ENCODE measurements at regions not wholly inside any gene's neighbourhood (a gene's known extent, or its start where the extent isn't known, plus 50 kb on each side); places are given as distances from the start of the nearest gene placed in this dataset.

DNA sequence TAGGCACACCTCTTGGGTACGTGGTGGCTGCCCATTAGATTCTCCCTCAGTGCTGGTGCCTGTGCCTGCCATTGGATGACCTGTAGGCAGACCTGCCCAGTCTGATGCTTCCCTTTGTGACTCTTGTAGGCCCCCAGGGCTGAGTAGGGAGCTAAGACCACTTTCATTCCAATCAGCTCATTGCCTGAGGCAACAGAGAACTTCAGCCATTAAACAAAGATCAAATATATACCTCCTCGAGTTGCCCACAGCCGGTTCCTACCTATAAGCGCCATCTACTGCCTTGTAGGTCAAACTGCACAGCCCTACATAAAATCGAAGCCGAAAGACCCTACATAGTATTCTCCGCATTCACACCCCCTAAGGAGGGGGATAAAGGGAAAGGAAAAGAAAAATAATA lies 184.6 kb downstream of the ETAA1 start (continued):
- TF ChIP-seq, protein P1, sequence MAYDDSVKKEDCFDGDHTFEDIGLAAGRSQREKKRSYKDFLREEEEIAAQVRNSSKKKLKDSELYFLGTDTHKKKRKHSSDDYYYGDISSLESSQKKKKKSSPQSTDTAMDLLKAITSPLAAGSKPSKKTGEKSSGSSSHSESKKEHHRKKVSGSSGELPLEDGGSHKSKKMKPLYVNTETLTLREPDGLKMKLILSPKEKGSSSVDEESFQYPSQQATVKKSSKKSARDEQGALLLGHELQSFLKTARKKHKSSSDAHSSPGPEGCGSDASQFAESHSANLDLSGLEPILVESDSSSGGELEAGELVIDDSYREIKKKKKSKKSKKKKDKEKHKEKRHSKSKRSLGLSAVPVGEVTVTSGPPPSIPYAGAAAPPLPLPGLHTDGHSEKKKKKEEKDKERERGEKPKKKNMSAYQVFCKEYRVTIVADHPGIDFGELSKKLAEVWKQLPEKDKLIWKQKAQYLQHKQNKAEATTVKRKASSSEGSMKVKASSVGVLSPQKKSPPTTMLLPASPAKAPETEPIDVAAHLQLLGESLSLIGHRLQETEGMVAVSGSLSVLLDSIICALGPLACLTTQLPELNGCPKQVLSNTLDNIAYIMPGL (CRISPR knock-in tag; IDR thresholded peaks at IDR 0.05; ENCODE audit: borderline replicate concordance in 1 of 2, low read depth in 1 of 2): no peak
- TF ChIP-seq ETV5 (CRISPR knock-in tag; IDR thresholded peaks at IDR 0.05; ENCODE audit: borderline replicate concordance) (no peak), ISX (CRISPR knock-in tag; conservative IDR thresholded peaks at IDR 0.05) (no peak)
- TF ChIP-seq, protein P2, sequence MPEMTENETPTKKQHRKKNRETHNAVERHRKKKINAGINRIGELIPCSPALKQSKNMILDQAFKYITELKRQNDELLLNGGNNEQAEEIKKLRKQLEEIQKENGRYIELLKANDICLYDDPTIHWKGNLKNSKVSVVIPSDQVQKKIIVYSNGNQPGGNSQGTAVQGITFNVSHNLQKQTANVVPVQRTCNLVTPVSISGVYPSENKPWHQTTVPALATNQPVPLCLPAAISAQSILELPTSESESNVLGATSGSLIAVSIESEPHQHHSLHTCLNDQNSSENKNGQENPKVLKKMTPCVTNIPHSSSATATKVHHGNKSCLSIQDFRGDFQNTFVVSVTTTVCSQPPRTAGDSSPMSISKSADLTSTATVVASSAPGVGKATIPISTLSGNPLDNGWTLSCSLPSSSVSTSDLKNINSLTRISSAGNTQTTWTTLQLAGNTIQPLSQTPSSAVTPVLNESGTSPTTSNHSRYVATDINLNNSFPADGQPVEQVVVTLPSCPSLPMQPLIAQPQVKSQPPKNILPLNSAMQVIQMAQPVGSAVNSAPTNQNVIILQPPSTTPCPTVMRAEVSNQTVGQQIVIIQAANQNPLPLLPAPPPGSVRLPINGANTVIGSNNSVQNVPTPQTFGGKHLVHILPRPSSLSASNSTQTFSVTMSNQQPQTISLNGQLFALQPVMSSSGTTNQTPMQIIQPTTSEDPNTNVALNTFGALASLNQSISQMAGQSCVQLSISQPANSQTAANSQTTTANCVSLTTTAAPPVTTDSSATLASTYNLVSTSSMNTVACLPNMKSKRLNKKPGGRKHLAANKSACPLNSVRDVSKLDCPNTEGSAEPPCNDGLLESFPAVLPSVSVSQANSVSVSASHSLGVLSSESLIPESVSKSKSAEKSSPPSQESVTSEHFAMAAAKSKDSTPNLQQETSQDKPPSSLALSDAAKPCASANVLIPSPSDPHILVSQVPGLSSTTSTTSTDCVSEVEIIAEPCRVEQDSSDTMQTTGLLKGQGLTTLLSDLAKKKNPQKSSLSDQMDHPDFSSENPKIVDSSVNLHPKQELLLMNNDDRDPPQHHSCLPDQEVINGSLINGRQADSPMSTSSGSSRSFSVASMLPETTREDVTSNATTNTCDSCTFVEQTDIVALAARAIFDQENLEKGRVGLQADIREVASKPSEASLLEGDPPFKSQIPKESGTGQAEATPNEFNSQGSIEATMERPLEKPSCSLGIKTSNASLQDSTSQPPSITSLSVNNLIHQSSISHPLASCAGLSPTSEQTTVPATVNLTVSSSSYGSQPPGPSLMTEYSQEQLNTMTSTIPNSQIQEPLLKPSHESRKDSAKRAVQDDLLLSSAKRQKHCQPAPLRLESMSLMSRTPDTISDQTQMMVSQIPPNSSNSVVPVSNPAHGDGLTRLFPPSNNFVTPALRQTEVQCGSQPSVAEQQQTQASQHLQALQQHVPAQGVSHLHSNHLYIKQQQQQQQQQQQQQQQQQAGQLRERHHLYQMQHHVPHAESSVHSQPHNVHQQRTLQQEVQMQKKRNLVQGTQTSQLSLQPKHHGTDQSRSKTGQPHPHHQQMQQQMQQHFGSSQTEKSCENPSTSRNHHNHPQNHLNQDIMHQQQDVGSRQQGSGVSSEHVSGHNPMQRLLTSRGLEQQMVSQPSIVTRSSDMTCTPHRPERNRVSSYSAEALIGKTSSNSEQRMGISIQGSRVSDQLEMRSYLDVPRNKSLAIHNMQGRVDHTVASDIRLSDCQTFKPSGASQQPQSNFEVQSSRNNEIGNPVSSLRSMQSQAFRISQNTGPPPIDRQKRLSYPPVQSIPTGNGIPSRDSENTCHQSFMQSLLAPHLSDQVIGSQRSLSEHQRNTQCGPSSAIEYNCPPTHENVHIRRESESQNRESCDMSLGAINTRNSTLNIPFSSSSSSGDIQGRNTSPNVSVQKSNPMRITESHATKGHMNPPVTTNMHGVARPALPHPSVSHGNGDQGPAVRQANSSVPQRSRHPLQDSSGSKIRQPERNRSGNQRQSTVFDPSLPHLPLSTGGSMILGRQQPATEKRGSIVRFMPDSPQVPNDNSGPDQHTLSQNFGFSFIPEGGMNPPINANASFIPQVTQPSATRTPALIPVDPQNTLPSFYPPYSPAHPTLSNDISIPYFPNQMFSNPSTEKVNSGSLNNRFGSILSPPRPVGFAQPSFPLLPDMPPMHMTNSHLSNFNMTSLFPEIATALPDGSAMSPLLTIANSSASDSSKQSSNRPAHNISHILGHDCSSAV (CRISPR knock-in tag; IDR thresholded peaks at IDR 0.05; ENCODE audit: borderline replicate concordance): no peak
